Trophoblast cell (in vitro differentiated cells and primary cell): ENCODE measurements at regions not wholly inside any gene's neighbourhood (a gene's known extent, or its start where the extent isn't known, plus 50 kb on each side); places are given as distances from the start of the nearest gene placed in this dataset.

ENCODE experiments used
- DNase-seq, 2 donors: peaks; one replicate each; pipeline ENCODE4 v3.0.0-alpha.2; 2016
- H2AFZ ChIP-seq: 2 replicates; pipeline ENCODE4 v1.6.1; 2013; ENCODE audit warnings: low read length, moderate library complexity, mild to moderate bottlenecking; ENCODE audit not compliant: insufficient read depth, poor library complexity
- H2AK5ac ChIP-seq: 2 replicates; pipeline ENCODE4 v1.6.1; 2013; ENCODE audit warnings: mild to moderate bottlenecking, low read length
- H2BK120ac ChIP-seq: 2 replicates; pipeline ENCODE4 v1.6.1; 2013; ENCODE audit warnings: low read length, mild to moderate bottlenecking, moderate library complexity; ENCODE audit not compliant: insufficient read depth, poor library complexity
- H2BK12ac ChIP-seq: 2 replicates; pipeline ENCODE4 v1.6.1; 2013; ENCODE audit warnings: mild to moderate bottlenecking, low read length, moderate library complexity
- H2BK5ac ChIP-seq: 2 replicates; pipeline ENCODE4 v1.6.1; 2013; ENCODE audit warnings: low read length, low read depth, moderate library complexity, mild to moderate bottlenecking; ENCODE audit not compliant: poor library complexity
- H3K14ac ChIP-seq: 2 replicates; pipeline ENCODE4 v1.6.1; 2013; ENCODE audit warnings: mild to moderate bottlenecking, low read length
- H3K18ac ChIP-seq: 2 replicates; pipeline ENCODE4 v1.6.1; 2013; ENCODE audit warnings: mild to moderate bottlenecking, low read length
- H3K23ac ChIP-seq: 2 replicates; pipeline ENCODE4 v1.6.1; 2013; ENCODE audit warnings: low read length
- H3K27ac ChIP-seq: 2 replicates; pipeline ENCODE4 v1.5.1; 2013; ENCODE audit warnings: low read depth, mild to moderate bottlenecking, inconsistent platforms, low read length, moderate library complexity
- H3K27me3 ChIP-seq: 2 replicates; pipeline ENCODE4 v1.6.1; 2013; ENCODE audit warnings: inconsistent platforms, mild to moderate bottlenecking, low read length, moderate library complexity; ENCODE audit not compliant: insufficient read depth
- H3K36me3 ChIP-seq, 2 experiments: 1 replicate in 1 of 2; 2 replicates in 1 of 2; pipeline ENCODE4 v1.6.1; 2013; ENCODE audit warnings: low read length in 2 of 2, mild to moderate bottlenecking in 2 of 2, moderate library complexity in 1 of 2; ENCODE audit not compliant: insufficient read depth in 2 of 2, control insufficient read depth in 1 of 2
- H3K4ac ChIP-seq: 2 replicates; pipeline ENCODE4 v1.6.1; 2013; ENCODE audit warnings: low read depth, mild to moderate bottlenecking, low read length, moderate library complexity
- H3K4me1 ChIP-seq, 2 experiments: 1 replicate in 1 of 2; 2 replicates in 1 of 2; pipeline ENCODE4 v1.6.1; 2013; ENCODE audit warnings: low read length in 2 of 2, mild to moderate bottlenecking in 2 of 2, moderate library complexity in 1 of 2; ENCODE audit not compliant: insufficient read depth in 2 of 2, control insufficient read depth in 1 of 2
- H3K4me2 ChIP-seq: 2 replicates; pipeline ENCODE4 v1.6.1; 2013; ENCODE audit warnings: inconsistent platforms, mild to moderate bottlenecking, low read length, moderate library complexity
- H3K4me3 ChIP-seq: 2 replicates; pipeline ENCODE4 v1.5.1; 2013; ENCODE audit warnings: mild to moderate bottlenecking, low read depth, low read length, inconsistent platforms
- H3K79me1 ChIP-seq: one replicate; pipeline ENCODE4 v1.6.1; 2013; ENCODE audit warnings: low read length
- H3K79me2 ChIP-seq: 2 replicates; pipeline ENCODE4 v1.6.1; 2013; ENCODE audit warnings: low read length, mild to moderate bottlenecking; ENCODE audit not compliant: control insufficient read depth, insufficient read depth, poor library complexity
- H3K9ac ChIP-seq: 2 replicates; pipeline ENCODE4 v1.6.1; 2013; ENCODE audit warnings: mild to moderate bottlenecking, low read length
- H3K9me3 ChIP-seq: 2 replicates; pipeline ENCODE4 v1.6.1; 2013; ENCODE audit warnings: low read depth, mild to moderate bottlenecking, control low read depth, inconsistent platforms, low read length; ENCODE audit not compliant: insufficient read depth
- H4K12ac ChIP-seq: 2 replicates; pipeline ENCODE4 v1.6.1; 2013; ENCODE audit warnings: low read depth, mild to moderate bottlenecking, low read length, moderate library complexity
- H4K8ac ChIP-seq: 2 replicates; pipeline ENCODE4 v1.6.1; 2013; ENCODE audit warnings: low read depth, mild to moderate bottlenecking, low read length, moderate library complexity
- H4K91ac ChIP-seq: one replicate; pipeline ENCODE4 v1.6.1; 2013; ENCODE audit warnings: low read depth, mild to moderate bottlenecking, low read length, moderate library complexity
- WGBS: extraction: QIAGEN DNeasy Blood & Tissue Kit; methylation state at CpG from one replicate; pipeline ENCODE4 v1.1.7; 2013; ENCODE audit warnings: missing lambda C conversion rate; ENCODE audit not compliant: insufficient read length, insufficient coverage; ENCODE audit errors: extremely low coverage; 5-methylcytosine and 5-hydroxymethylcytosine counted together

- Histone ChIP-seq H4K12ac (no peak overlapping the region), H3K4ac (no peak overlapping the region), H3K79me1 (no peaks in the 10 kb centered on the region), H2AK5ac (no peak overlapping the region), H3K27ac (no peak overlapping the region), H3K23ac (no peak overlapping the region), H2BK120ac (no peak overlapping the region), H4K8ac (no peak overlapping the region), H3K4me1 (peaks cover 0 to 2% of the 10 kb centered on the region in 2 experiments), H3K79me2 (no peaks in the 10 kb centered on the region), H3K4me3 (no peak overlapping the region), H2BK5ac (no peak overlapping the region), H3K9ac (no peak overlapping the region), H3K9me3 (no peaks in the 10 kb centered on the region), H3K18ac (no peak overlapping the region), H3K27me3 (no peaks in the 10 kb centered on the region), H3K4me2 (no peak overlapping the region), H3K36me3 (no peaks in the 10 kb centered on the region), H2BK12ac (no peak overlapping the region), H3K14ac (no peak overlapping the region), H2AFZ (no peak overlapping the region), H4K91ac (no peak overlapping the region)
- WGBS = no CpG with 5 or more reads among the region's 5 CpGs
- DNase-seq = no peak
Observed at GRCh38 chr12:127400221-127400620, 866.7 kb upstream of the TMEM132C start.

GRCh38 chr12:127401005-127401404, 866.0 kb upstream of the TMEM132C start:
- Histone ChIP-seq H3K27me3 (no peaks in the 10 kb centered on the region), H2AK5ac (no peak overlapping the region), H2AFZ (no peak overlapping the region), H3K79me2 (no peaks in the 10 kb centered on the region), H4K8ac (no peak overlapping the region), H4K12ac (no peak overlapping the region), H2BK120ac (no peak overlapping the region), H4K91ac (no peak overlapping the region), H3K4me2 (no peak overlapping the region), H3K9me3 (no peaks in the 10 kb centered on the region), H3K36me3 (no peaks in the 10 kb centered on the region), H3K4ac (no peak overlapping the region), H2BK12ac (no peak overlapping the region), H2BK5ac (no peak overlapping the region), H3K27ac (no peak overlapping the region), H3K4me3 (no peak overlapping the region), H3K9ac (no peak overlapping the region), H3K14ac (no peak overlapping the region), H3K4me1 (peaks cover 0 to 2% of the 10 kb centered on the region in 2 experiments), H3K23ac (no peak overlapping the region), H3K18ac (no peak overlapping the region), H3K79me1 (no peaks in the 10 kb centered on the region)
- no peak for DNase-seq
- WGBS = no CpG with 5 or more reads among the region's 2 CpGs

- DNase-seq = no peak
- Histone ChIP-seq H3K4me3 (no peak overlapping the region), H3K18ac (no peak overlapping the region), H2BK5ac (no peak overlapping the region), H3K27me3 (no peaks in the 10 kb centered on the region), H4K12ac (no peak overlapping the region), H3K36me3 (no peaks in the 10 kb centered on the region), H3K27ac (no peak overlapping the region), H2BK12ac (no peak overlapping the region), H2BK120ac (no peak overlapping the region), H4K91ac (no peak overlapping the region), H3K4me1 (peaks cover 0 to 2% of the 10 kb centered on the region in 2 experiments), H3K23ac (no peak overlapping the region), H3K9ac (no peak overlapping the region), H2AFZ (no peak overlapping the region), H3K14ac (no peak overlapping the region), H3K79me2 (no peaks in the 10 kb centered on the region), H4K8ac (no peak overlapping the region), H3K79me1 (no peaks in the 10 kb centered on the region), H3K9me3 (peaks cover 2% of the 10 kb centered on the region), H3K4me2 (no peak overlapping the region), H3K4ac (no peak overlapping the region), H2AK5ac (no peak overlapping the region)
- no CpG with 5 or more reads among the region's 5 CpGs for WGBS
Observed at GRCh38 chr12:127401536-127401935, 865.4 kb upstream of the TMEM132C start.

- Histone ChIP-seq H3K14ac (no peak overlapping the region), H3K4me2 (no peak overlapping the region)
Observed at GRCh38 chr12:127411166-127411915, 855.6 kb upstream of the TMEM132C start.

More at GRCh38 chr12:127411166-127411915, 855.6 kb upstream of the TMEM132C start:
- no CpG with 5 or more reads among the region's 7 CpGs for WGBS
- no peaks in the 10 kb centered on the region for H3K27me3 ChIP-seq
- H3K18ac ChIP-seq = no peak overlapping the region
- no peaks in the 10 kb centered on the region for H3K79me2 ChIP-seq
- H2AK5ac ChIP-seq = no peak overlapping the region
- no peak overlapping the region for H2BK120ac ChIP-seq
- H3K36me3 ChIP-seq = no peaks in the 10 kb centered on the region
- no peak overlapping the region for H3K9ac ChIP-seq
- H4K12ac ChIP-seq = no peak overlapping the region
- no peaks in the 10 kb centered on the region for H3K4me1 ChIP-seq
- DNase-seq = no peak
- no peak overlapping the region for H3K27ac ChIP-seq
- H2BK12ac ChIP-seq = no peak overlapping the region
- H3K9me3 ChIP-seq = peaks cover 2% of the 10 kb centered on the region
- H4K91ac ChIP-seq = no peak overlapping the region
- H2BK5ac ChIP-seq = no peak overlapping the region
- H3K4me3 ChIP-seq = no peak overlapping the region
- H3K23ac ChIP-seq = no peak overlapping the region
- no peak overlapping the region for H3K4ac ChIP-seq
- no peak overlapping the region for H2AFZ ChIP-seq
- no peak overlapping the region for H4K8ac ChIP-seq
- H3K79me1 ChIP-seq = no peaks in the 10 kb centered on the region
